ENCODE measurements at regions not wholly inside any gene's neighbourhood (a gene's known extent, or its start where the extent isn't known, plus 50 kb on each side); places are given as distances from the start of the nearest gene placed in this dataset.

DNA sequence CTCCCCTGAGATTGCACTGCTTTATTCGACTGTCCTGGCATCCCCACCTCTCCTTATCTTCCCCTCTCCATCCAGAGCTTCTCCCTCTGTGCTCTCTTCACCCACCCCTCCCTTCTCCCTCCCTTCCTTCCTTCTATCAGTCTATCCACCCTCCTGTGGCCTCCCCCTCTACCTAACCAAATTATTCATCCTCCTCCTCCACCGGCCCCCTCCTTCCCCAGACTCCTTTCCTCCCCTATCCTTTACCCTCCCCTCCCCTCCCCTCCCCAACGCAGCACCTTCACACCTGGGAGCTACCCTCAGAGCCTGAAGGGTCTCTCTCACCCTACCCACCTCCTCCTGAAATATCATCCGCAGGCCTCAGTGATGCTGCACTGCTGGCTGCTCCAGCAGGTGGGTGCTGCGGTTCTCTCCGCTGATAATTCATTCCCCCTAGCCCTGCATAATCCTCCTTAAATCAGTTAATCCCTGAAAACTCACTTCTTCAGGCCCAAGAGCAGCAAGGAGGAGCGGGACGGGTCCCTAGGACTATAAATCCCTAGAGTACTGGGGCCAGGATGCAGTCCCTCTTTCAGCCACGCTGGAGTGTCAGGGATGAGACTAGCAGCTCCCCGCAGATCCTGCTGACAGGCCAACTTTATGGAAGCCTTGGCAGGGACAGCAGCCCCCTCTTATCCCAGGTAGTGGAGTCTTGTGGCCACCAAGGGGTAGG is 97.8 kb downstream of the PCDH1 start:
- WGBS, 2 experiments (ENCODE audit: extremely low coverage in 1 of 2, insufficient coverage in 1 of 2, insufficient read length in 1 of 2, insufficient replicate concordance in 2 of 2, low coverage in 1 of 2, low lambda C conversion rate in 2 of 2, missing lambda C conversion rate in 1 of 2): 68% methylated on average over 8 of the region's 10 CpGs; no CpG with 5 or more reads in 1 of the 2 experiments
- H2AK5ac ChIP-seq (ENCODE audit: low read depth, low read length): no peak overlapping the region
- peak overlapping the region; percentile 67; the same call in 1 of the 2 replicates for H2BK15ac ChIP-seq (ENCODE audit: low read length)
- H2BK20ac ChIP-seq (ENCODE audit: low read length): no peak overlapping the region
- H3K18ac ChIP-seq (ENCODE audit: extremely low read depth, low read length): no peak overlapping the region
- H3K9ac ChIP-seq (replicated peaks in 1 of 4; ENCODE audit: extremely low read depth in 1 of 4, low read depth in 3 of 4, low read length in 3 of 4): no peak overlapping the region
- H2BK120ac ChIP-seq (replicated peaks; ENCODE audit: low read depth, low read length): no peak overlapping the region
- FAIRE-seq: no peak
- no peak overlapping the region for H4K91ac ChIP-seq (replicated peaks; ENCODE audit: insufficient read length, low read length)
- POLR2A ChIA-PET (ENCODE audit: partially characterized antibody): interaction anchor here (0.8 to 1.9 kb wide), 7 partner anchors 9 to 96 kb away, joined by 3 to 7 read pairs (median 4); no protein-coding TSS in a partner anchor
- no peaks in the 10 kb centered on the region for H3K9me3 ChIP-seq (ENCODE audit: insufficient read depth in 2 of 2, low read depth in 1 of 2, low read length in 1 of 2)
- peaks cover 0 to 18% (median 9%) of the 10 kb centered on the region in 4 experiments; a peak in 6 of 7 replicates for H3K4me1 ChIP-seq (replicated peaks in 1 of 4; ENCODE audit: control insufficient read depth in 3 of 4, insufficient read depth in 4 of 4, low read length in 3 of 4)
- no peak overlapping the region for H4K5ac ChIP-seq (ENCODE audit: insufficient read length, low read depth, low read length)
- no peak overlapping the region for H3K4ac ChIP-seq (replicated peaks; ENCODE audit: insufficient read length, low read depth, low read length)
- H2BK12ac ChIP-seq (ENCODE audit: low read depth, low read length): no peak overlapping the region
- no peaks in the 10 kb centered on the region for H3K27me3 ChIP-seq (replicated peaks in 1 of 4; ENCODE audit: control insufficient read depth in 3 of 4, extremely low read depth in 1 of 4, insufficient read depth in 3 of 4, low read length in 3 of 4)
- no peak overlapping the region for H2BK5ac ChIP-seq (ENCODE audit: low read depth, low read length)
- CTCF ChIA-PET (ENCODE audit: partially characterized antibody): interaction anchor here (0.7 to 5.7 kb wide), 26 partner anchors 8 to 441 kb away, joined by 3 to 41 read pairs (median 4); partner anchors contain the start of gene PCDH1
- no peak overlapping the region for H3K56ac ChIP-seq (replicated peaks; ENCODE audit: insufficient read length, low read depth, low read length)
- no peak overlapping the region for H2AFZ ChIP-seq (ENCODE audit: low read length)
- no peak overlapping the region for H3K4me3 ChIP-seq (ENCODE audit: extremely low read depth in 1 of 4, insufficient read depth in 2 of 4, low read depth in 3 of 4, low read length in 4 of 4)
- no peak overlapping the region for H3K4me2 ChIP-seq (ENCODE audit: insufficient read depth in 1 of 2, low read depth in 2 of 2, low read length in 2 of 2)
- TF ChIP-seq KDM5A (IDR thresholded peaks at IDR 0.05; ENCODE audit: low read length): no peak
- no peak for TF ChIP-seq SIX5 (IDR thresholded peaks at IDR 0.05; ENCODE audit: low read depth, low read length)
- TF ChIP-seq CTCF (IDR thresholded peaks at IDR 0.05; ENCODE audit: control extremely low read depth in 1 of 3, insufficient read depth in 1 of 3, low read depth in 1 of 3, low read length in 3 of 3): peak in 2 of 3 experiments; percentile 14 to 16; a peak in 2 of 4 replicates
- H3K79me2 ChIP-seq (ENCODE audit: control insufficient read depth in 1 of 2, insufficient read depth in 2 of 2, low read length in 2 of 2): no peaks in the 10 kb centered on the region
- no peak overlapping the region for H3K14ac ChIP-seq (ENCODE audit: insufficient read length)
- DNase-seq (ENCODE audit: low read depth in 1 of 2, low spot score in 2 of 2): no peak
- H3K36me3 ChIP-seq (ENCODE audit: control insufficient read depth in 2 of 4, insufficient read depth in 4 of 4, low read length in 3 of 4): no peaks in the 10 kb centered on the region
- H4K20me1 ChIP-seq (replicated peaks in 1 of 2; ENCODE audit: control insufficient read depth in 1 of 2, insufficient read depth in 2 of 2, low read length in 2 of 2): no peaks in the 10 kb centered on the region
- H3K79me1 ChIP-seq (ENCODE audit: low read depth, low read length): no peaks in the 10 kb centered on the region
- H4K8ac ChIP-seq (ENCODE audit: extremely low read depth, insufficient read depth, low read length): no peak overlapping the region
- no peak overlapping the region for H3K27ac ChIP-seq (ENCODE audit: low read depth, low read length)
- no peak overlapping the region for H3K23ac ChIP-seq (ENCODE audit: insufficient read length)
- no peaks in the 10 kb centered on the region; the same call in 1 of the 2 replicates for H3K23me2 ChIP-seq (ENCODE audit: low read depth, low read length)

Data from H1 (cell line).